Uterus (tissue), 3 donors: ENCODE measurements at regions not wholly inside any gene's neighbourhood (a gene's known extent, or its start where the extent isn't known, plus 50 kb on each side); places are given as distances from the start of the nearest gene placed in this dataset.

Experiments
- DNase-seq, 2 donors: peaks; one replicate each; pipeline ENCODE4 v3.0.0-alpha.2; 2019 to 2020
- H3K27ac ChIP-seq, 2 donors: fragments of 200-600 bp; sonication (generic); 1 replicate in 1 of 2; 2 replicates in 1 of 2; pipeline ENCODE4 v1.5.1; 2016 to 2018
- H3K27me3 ChIP-seq, 2 donors: fragments of 200-600 bp; sonication (generic); one replicate each; pipeline ENCODE4 v1.5.1; 2018 to 2019; ENCODE audit warnings: control low read depth in 1 of 2
- H3K36me3 ChIP-seq, 2 donors: fragments of 200-600 bp; sonication (generic); one replicate each; pipeline ENCODE4 v1.5.1; 2019; ENCODE audit warnings: control low read depth in 1 of 2
- H3K4me1 ChIP-seq, 2 donors: fragments of 200-600 bp; sonication (generic); one replicate each; pipeline ENCODE4 v1.5.1; 2018 to 2019; ENCODE audit warnings: control low read depth in 1 of 2
- H3K4me3 ChIP-seq, 2 donors: fragments of 200-600 bp; sonication (generic); 1 replicate in 1 of 2; 2 replicates in 1 of 2; pipeline ENCODE4 v1.5.1; 2018 to 2019; ENCODE audit warnings: mild to moderate bottlenecking in 1 of 2
- H3K9me3 ChIP-seq, 2 donors: fragments of 200-600 bp; sonication (generic); one replicate each; pipeline ENCODE4 v1.5.1; 2019; ENCODE audit warnings: control low read depth in 1 of 2
- CTCF ChIP-seq, 4 experiments: fragments of 200-600 bp in 2 of 4; fragments of 450-650 bp in 2 of 4; sonication (generic) in 2 of 4; IDR thresholded peaks; one replicate each; pipeline ENCODE4 v1.5.1; 2016 to 2019; ENCODE audit warnings: antibody characterized with exemption in 4 of 4, mild to moderate bottlenecking in 2 of 4, moderate library complexity in 1 of 4
- POLR2A ChIP-seq, 2 donors: fragments of 450-650 bp; IDR thresholded peaks; one replicate each; pipeline ENCODE4 v1.6.1; 2016; ENCODE audit warnings: antibody characterized with exemption in 2 of 2, mild to moderate bottlenecking in 1 of 2, moderate library complexity in 1 of 2
- intact Hi-C: fragments of 100-400 bp; cut with DNase I; formaldehyde crosslinking; loops from one replicate; pipeline ENCODE4 v1.15.1; 2023; ENCODE audit warnings: low total_unique reads
- donor health status: DM: yes; HTN: yes; CAD: no.

GRCh38 chr11:109735128-109735527 is 313.1 kb downstream of the C11orf87 start:
- intact Hi-C loops: no loop called here
- no peak for DNase-seq
- Histone ChIP-seq H3K4me1 (no peaks in the 10 kb centered on the region), H3K27ac (no peak overlapping the region), H3K4me3 (no peak overlapping the region), H3K27me3 (no peaks in the 10 kb centered on the region), H3K36me3 (no peaks in the 10 kb centered on the region), H3K9me3 (no peaks in the 10 kb centered on the region)
- TF ChIP-seq POLR2A (IDR thresholded peaks at IDR 0.05) (no peak), CTCF (IDR thresholded peaks at IDR 0.05) (no peak)

GRCh38 chr11:109739379-109739778 is 317.4 kb downstream of the C11orf87 start:
- H3K27ac ChIP-seq: no peak overlapping the region

GRCh38 chr11:109745996-109746625 is 324.1 kb downstream of the C11orf87 start:
- intact Hi-C loops: no loop called here
- Histone ChIP-seq H3K9me3 (no peaks in the 10 kb centered on the region), H3K4me3 (no peak overlapping the region), H3K4me1 (no peaks in the 10 kb centered on the region), H3K36me3 (no peaks in the 10 kb centered on the region), H3K27ac (no peak overlapping the region), H3K27me3 (no peaks in the 10 kb centered on the region)
- no peak for DNase-seq
- TF ChIP-seq CTCF (IDR thresholded peaks at IDR 0.05) (no peak), POLR2A (IDR thresholded peaks at IDR 0.05) (no peak)

More at GRCh38 chr11:109739379-109739778, 317.4 kb downstream of the C11orf87 start:
- Histone ChIP-seq H3K4me3 (no peak overlapping the region), H3K27me3 (no peaks in the 10 kb centered on the region), H3K4me1 (no peaks in the 10 kb centered on the region), H3K36me3 (no peaks in the 10 kb centered on the region), H3K9me3 (no peaks in the 10 kb centered on the region)
- intact Hi-C loops: no loop called here
- TF ChIP-seq POLR2A (IDR thresholded peaks at IDR 0.05): no peak
- no peak for TF ChIP-seq CTCF (IDR thresholded peaks at IDR 0.05)
- DNase-seq: no peak

- Histone ChIP-seq H3K27ac (no peak overlapping the region), H3K9me3 (no peaks in the 10 kb centered on the region), H3K36me3 (no peaks in the 10 kb centered on the region), H3K4me3 (no peak overlapping the region), H3K27me3 (no peaks in the 10 kb centered on the region), H3K4me1 (no peaks in the 10 kb centered on the region)
- no peak for DNase-seq
- TF ChIP-seq CTCF (IDR thresholded peaks at IDR 0.05): no peak
- TF ChIP-seq POLR2A (IDR thresholded peaks at IDR 0.05): no peak
- intact Hi-C loops: no loop called here
Measured at GRCh38 chr11:109747839-109748238, 325.8 kb downstream of the C11orf87 start.

- no peak for DNase-seq
- Histone ChIP-seq H3K4me3 (no peak overlapping the region), H3K4me1 (no peaks in the 10 kb centered on the region), H3K27ac (no peak overlapping the region), H3K27me3 (no peaks in the 10 kb centered on the region), H3K36me3 (no peaks in the 10 kb centered on the region), H3K9me3 (no peaks in the 10 kb centered on the region)
- intact Hi-C loops: no loop called here
- TF ChIP-seq CTCF (IDR thresholded peaks at IDR 0.05) (no peak), POLR2A (IDR thresholded peaks at IDR 0.05) (no peak)
Measured at GRCh38 chr11:109749476-109749875, 327.5 kb downstream of the C11orf87 start.
